ENCODE measurements at regions not wholly inside any gene's neighbourhood (a gene's known extent, or its start where the extent isn't known, plus 50 kb on each side); places are given as distances from the start of the nearest gene placed in this dataset.

- no peak for TF ChIP-seq CTCF (IDR thresholded peaks at IDR 0.05)
- no peak for TF ChIP-seq POLR2AphosphoS5 (IDR thresholded peaks at IDR 0.05)
- TF ChIP-seq POLR2A (IDR thresholded peaks at IDR 0.05), result no peak
Measured at GRCh38 chr4:138673053-138673452, 342.5 kb upstream of the NOCT start.
